HCT116 (cell line): ENCODE measurements at regions not wholly inside any gene's neighbourhood (a gene's known extent, or its start where the extent isn't known, plus 50 kb on each side); places are given as distances from the start of the nearest gene placed in this dataset.

Experiments
- ATAC-seq: fragments of 200-7000 bp; cut with Tn5 transposase; 2 replicates; pipeline ENCODE4 v1.9.1; 2020; ENCODE audit warnings: mild to moderate bottlenecking, moderate library complexity
- BruUV-seq: library from RNA; stranded (reverse); fragments of 400-500 nt; replicated peaks from 2 replicates; lab custom pipeline; 2021; lab: Mats Ljungman, UMichigan
- CTCF ChIA-PET: fragments of 300-600 bp; sonication (Branson Sonifier 250); formaldehyde crosslinking; loops from one replicate; lab custom pipeline; 2021; ENCODE audit warnings: antibody characterized with exemption; lab: Charles Lee
- POLR2A ChIA-PET: fragments of 300-600, 350-600 bp; sonication (Branson Sonifier 250); formaldehyde crosslinking; loops from one replicate; lab custom pipeline; 2021; ENCODE audit warnings: antibody characterized with exemption; lab: Charles Lee
- RAD21 ChIA-PET, 2 experiments: fragments of 300-600 bp; sonication (Branson Sonifier 250); formaldehyde crosslinking; loops; one replicate each; lab custom pipeline; 2023; ENCODE audit warnings: low total read pairs in 2 of 2; ENCODE audit not compliant: uncharacterized antibody in 2 of 2, unreplicated experiment in 2 of 2, low non-redundant PET in 1 of 2; lab: Charles Lee
- DNase-seq: peaks from one replicate; pipeline ENCODE4 v3.0.0-alpha.2; 2010; ENCODE audit warnings: low read depth, low spot score
- H2AFZ ChIP-seq: fragments of 200-600 bp; shearing (Covaris generic), sonication (generic); 2 replicates; pipeline ENCODE4 v1.6.1; 2017; ENCODE audit warnings: low read depth, mixed run types, mixed read lengths, antibody characterized with exemption, low read length; ENCODE audit not compliant: poor library complexity, severe bottlenecking
- H3K27ac ChIP-seq: 2 replicates; pipeline ENCODE4 v1.5.1; 2012; ENCODE audit warnings: low read depth, low read length
- H3K27me3 ChIP-seq: fragments of 200-600 bp; sonication (generic); 2 replicates; pipeline ENCODE4 v1.6.1; 2016; ENCODE audit warnings: mixed run types, low read length, mixed read lengths; ENCODE audit not compliant: insufficient read depth
- H3K36me3 ChIP-seq, 2 experiments: fragments of 200-500 bp in 1 of 2; fragments of 200-600 bp in 1 of 2; sonication (Bioruptor generic) in 1 of 2; sonication (generic) in 1 of 2; 2 replicates each; pipeline versions ENCODE4 v1.5.1 to v1.6.1; 2014 to 2016; ENCODE audit warnings: low read length in 2 of 2, inconsistent platforms in 1 of 2, mixed read lengths in 1 of 2, mixed run types in 1 of 2; ENCODE audit not compliant: insufficient read depth in 2 of 2, control insufficient read depth in 1 of 2
- H3K4me1 ChIP-seq, 2 experiments: fragments of 200-600 bp in 1 of 2; sonication (generic) in 1 of 2; 2 replicates each; pipeline versions ENCODE4 v1.5.1 to v1.6.1; 2012 to 2017; ENCODE audit warnings: low read length in 2 of 2, inconsistent platforms in 1 of 2, mild to moderate bottlenecking in 1 of 2, mixed read lengths in 1 of 2, mixed run types in 1 of 2, moderate library complexity in 1 of 2; ENCODE audit not compliant: insufficient read depth in 2 of 2, control insufficient read depth in 1 of 2
- H3K4me2 ChIP-seq: fragments of 200-600 bp; sonication (generic); 2 replicates; pipeline ENCODE4 v1.6.1; 2017; ENCODE audit warnings: mixed run types, low read length, mixed read lengths
- H3K4me3 ChIP-seq, 2 experiments: fragments of 200-600 bp in 1 of 2; sonication (generic) in 1 of 2; replicated peaks in 1 of 2; 2 replicates each; pipeline ENCODE4 v1.5.1; 2011 to 2016; ENCODE audit warnings: low read length in 2 of 2, control low read depth in 1 of 2, low read depth in 1 of 2, mild to moderate bottlenecking in 1 of 2, mixed read lengths in 1 of 2, mixed run types in 1 of 2
- H3K79me2 ChIP-seq: fragments of 200-600 bp; sonication (generic); 2 replicates; pipeline ENCODE4 v1.6.1; 2017; ENCODE audit warnings: mild to moderate bottlenecking, mixed run types, low read length, moderate library complexity, mixed read lengths; ENCODE audit not compliant: insufficient read depth
- H3K9ac ChIP-seq: fragments of 200-600 bp; sonication (generic); 2 replicates; pipeline ENCODE4 v1.6.1; 2016; ENCODE audit warnings: low read length, mixed read lengths
- H3K9me2 ChIP-seq: fragments of 200-600 bp; sonication (generic), shearing (Covaris generic); 2 replicates; pipeline ENCODE4 v1.6.1; 2017; ENCODE audit warnings: mixed run types, mild to moderate bottlenecking, moderate library complexity; ENCODE audit not compliant: insufficient read depth
- H3K9me3 ChIP-seq, 2 experiments: fragments of 200-500 bp in 1 of 2; fragments of 200-600 bp in 1 of 2; sonication (Bioruptor generic) in 1 of 2; sonication (generic) in 1 of 2; 2 replicates each; pipeline ENCODE4 v1.6.1; 2014 to 2017; ENCODE audit warnings: low read length in 2 of 2, mixed read lengths in 2 of 2, inconsistent platforms in 1 of 2, low read depth in 1 of 2, mild to moderate bottlenecking in 1 of 2, mixed run types in 1 of 2, moderate library complexity in 1 of 2; ENCODE audit not compliant: control insufficient read depth in 1 of 2, insufficient read depth in 1 of 2
- H4K20me1 ChIP-seq: fragments of 200-600 bp; sonication (generic), shearing (Covaris generic); 2 replicates; pipeline ENCODE4 v1.6.1; 2017; ENCODE audit warnings: mixed run types, mild to moderate bottlenecking, moderate library complexity; ENCODE audit not compliant: insufficient read depth
- ATF3 ChIP-seq: IDR thresholded peaks from 2 replicates; pipeline ENCODE4 v1.6.1; 2012
- CBX3 ChIP-seq: IDR thresholded peaks from 2 replicates; pipeline ENCODE4 v1.6.1; 2012; ENCODE audit warnings: low read depth
- CTCF ChIP-seq, 3 experiments: fragments of 200-600 bp in 1 of 3; sonication (generic) in 1 of 3; IDR thresholded peaks in 2 of 3; conservative IDR thresholded peaks in 1 of 3; 2 replicates each; pipeline ENCODE4 v1.5.1; 2012 to 2017; ENCODE audit warnings: low read depth in 2 of 3, low read length in 2 of 3, antibody characterized with exemption in 1 of 3, borderline replicate concordance in 1 of 3, control low read depth in 1 of 3, mild to moderate bottlenecking in 1 of 3, mixed read lengths in 1 of 3, mixed run types in 1 of 3, moderate library complexity in 1 of 3; ENCODE audit not compliant: insufficient read depth in 1 of 3
- EGR1 ChIP-seq: IDR thresholded peaks from 2 replicates; pipeline ENCODE4 v1.6.1; 2012; ENCODE audit warnings: low read depth
- EZH2 ChIP-seq: fragments of 200-600 bp; sonication (generic); IDR thresholded peaks from 2 replicates; pipeline ENCODE4 v1.6.1; 2017; ENCODE audit warnings: antibody characterized with exemption, mixed run types
- JUND ChIP-seq: IDR thresholded peaks from 2 replicates; pipeline ENCODE4 v1.6.1; 2012
- POLR2A ChIP-seq: IDR thresholded peaks from 2 replicates; pipeline ENCODE4 v1.7.0; 2011; ENCODE audit warnings: borderline replicate concordance; ENCODE audit not compliant: insufficient read depth, insufficient read length; ENCODE audit errors: extremely low read depth
- POLR2AphosphoS5 ChIP-seq: IDR thresholded peaks from 2 replicates; pipeline ENCODE4 v1.6.1; 2011; ENCODE audit warnings: mild to moderate bottlenecking, low read depth, low read length, moderate library complexity
- REST ChIP-seq: IDR thresholded peaks from 2 replicates; pipeline ENCODE4 v1.6.1; 2012; ENCODE audit warnings: low read depth
- SP1 ChIP-seq: IDR thresholded peaks from 2 replicates; pipeline ENCODE4 v1.6.1; 2012; ENCODE audit warnings: low read depth
- TCF7L2 ChIP-seq: IDR thresholded peaks from 2 replicates; pipeline ENCODE4 v1.7.0; 2011; ENCODE audit warnings: borderline replicate concordance, inconsistent platforms; ENCODE audit not compliant: insufficient read depth, insufficient read length; ENCODE audit errors: extremely low read depth
- YY1 ChIP-seq: IDR thresholded peaks from 2 replicates; pipeline ENCODE4 v1.6.1; 2011; ENCODE audit warnings: low read length, low read depth, moderate library complexity, mild to moderate bottlenecking; ENCODE audit not compliant: insufficient replicate concordance; ENCODE audit errors: extremely low read depth
- ZBTB33 ChIP-seq: IDR thresholded peaks from 2 replicates; pipeline ENCODE4 v1.6.1; 2011; ENCODE audit warnings: mild to moderate bottlenecking, low read length, moderate library complexity; ENCODE audit not compliant: insufficient replicate concordance; ENCODE audit errors: extremely low read depth
- ZFX ChIP-seq: fragments of 450-650 bp; IDR thresholded peaks from 2 replicates; pipeline ENCODE4 v1.6.1; 2017
- ZNF274 ChIP-seq: fragments of 200-500 bp; sonication (Bioruptor generic); IDR thresholded peaks from 2 replicates; pipeline ENCODE4 v1.6.1; 2014; ENCODE audit warnings: mild to moderate bottlenecking, low read depth, low read length, inconsistent platforms
- intact Hi-C: fragments of 100-400 bp; cut with micrococcal nuclease; formaldehyde crosslinking; loops from 2 replicates; pipeline ENCODE4 v1.10.0; 2022

- H3K36me3 ChIP-seq: no peaks in the 10 kb centered on the region
- POLR2A ChIA-PET: no interaction called here
- no peaks in the 10 kb centered on the region for H3K4me1 ChIP-seq
- ATAC-seq (no peak), DNase-seq (no peak)
- no TSS peak for BruUV-seq
- no peaks in the 10 kb centered on the region for H4K20me1 ChIP-seq
- H3K4me3 ChIP-seq: no peak overlapping the region
- CTCF ChIA-PET: no interaction called here
- H3K79me2 ChIP-seq: no peaks in the 10 kb centered on the region
- H3K4me2 ChIP-seq: no peak overlapping the region
- intact Hi-C loops: no loop called here
- no peak overlapping the region for H2AFZ ChIP-seq
- no peak overlapping the region for H3K27ac ChIP-seq
- no peaks in the 10 kb centered on the region for H3K9me2 ChIP-seq
- H3K9me3 ChIP-seq: peaks cover 0 to 6% of the 10 kb centered on the region in 2 experiments; a peak in 2 of 4 replicates
- TF ChIP-seq ATF3: no peak
- no peak for TF ChIP-seq CBX3
- TF ChIP-seq TCF7L2: no peak
- no peak for TF ChIP-seq JUND
- TF ChIP-seq REST: no peak
- no peak for TF ChIP-seq CTCF (IDR thresholded peaks at IDR 0.05 in 2 of 3, conservative IDR thresholded peaks at IDR 0.05 in 1 of 3; ENCODE audit: borderline replicate concordance in 1 of 3, insufficient read depth in 1 of 3, low read depth in 2 of 3, low read length in 2 of 3)
- no peak for TF ChIP-seq YY1
- no peak for TF ChIP-seq SP1
- TF ChIP-seq POLR2A: no peak
- TF ChIP-seq ZFX: no peak
- no peak for TF ChIP-seq EZH2
- TF ChIP-seq ZNF274: no peak
- no peak for TF ChIP-seq ZBTB33
- no peak for TF ChIP-seq EGR1
- TF ChIP-seq POLR2AphosphoS5: no peak
- H3K9ac ChIP-seq: no peak overlapping the region
- RAD21 ChIA-PET: no interaction called here
- no peaks in the 10 kb centered on the region for H3K27me3 ChIP-seq
These were observed 1047.5 kb upstream of the CNTNAP5 start for GRCh38 chr2:122977580-122977979.
